Hepatocyte (in vitro differentiated cells): ENCODE measurements at regions not wholly inside any gene's neighbourhood (a gene's known extent, or its start where the extent isn't known, plus 50 kb on each side); places are given as distances from the start of the nearest gene placed in this dataset.

Experiments
- EZH2 ChIP-seq: fragments of 200-600 bp; sonication (generic); IDR thresholded peaks from 2 replicates; pipeline ENCODE4 v1.6.1; 2016; ENCODE audit warnings: antibody characterized with exemption, mild to moderate bottlenecking, borderline replicate concordance
- EZH2phosphoT487 ChIP-seq: fragments of 200-600 bp; sonication (generic); IDR thresholded peaks from one replicate; pipeline ENCODE4 v1.6.1; 2018; ENCODE audit warnings: antibody characterized with exemption, mild to moderate bottlenecking, low read depth, moderate library complexity; ENCODE audit not compliant: unreplicated experiment, severe bottlenecking
- TF ChIP-seq, protein P1 (sequence below): fragments of 200-600 bp; sonication (generic); IDR thresholded peaks from 2 replicates; pipeline ENCODE4 v1.5.1; 2016; ENCODE audit warnings: antibody characterized with exemption, mild to moderate bottlenecking; ENCODE audit not compliant: poor library complexity

GRCh38 chr21:23471877-23472276 is 2135.4 kb downstream of the MRPL39 start:
- TF ChIP-seq, protein P1, sequence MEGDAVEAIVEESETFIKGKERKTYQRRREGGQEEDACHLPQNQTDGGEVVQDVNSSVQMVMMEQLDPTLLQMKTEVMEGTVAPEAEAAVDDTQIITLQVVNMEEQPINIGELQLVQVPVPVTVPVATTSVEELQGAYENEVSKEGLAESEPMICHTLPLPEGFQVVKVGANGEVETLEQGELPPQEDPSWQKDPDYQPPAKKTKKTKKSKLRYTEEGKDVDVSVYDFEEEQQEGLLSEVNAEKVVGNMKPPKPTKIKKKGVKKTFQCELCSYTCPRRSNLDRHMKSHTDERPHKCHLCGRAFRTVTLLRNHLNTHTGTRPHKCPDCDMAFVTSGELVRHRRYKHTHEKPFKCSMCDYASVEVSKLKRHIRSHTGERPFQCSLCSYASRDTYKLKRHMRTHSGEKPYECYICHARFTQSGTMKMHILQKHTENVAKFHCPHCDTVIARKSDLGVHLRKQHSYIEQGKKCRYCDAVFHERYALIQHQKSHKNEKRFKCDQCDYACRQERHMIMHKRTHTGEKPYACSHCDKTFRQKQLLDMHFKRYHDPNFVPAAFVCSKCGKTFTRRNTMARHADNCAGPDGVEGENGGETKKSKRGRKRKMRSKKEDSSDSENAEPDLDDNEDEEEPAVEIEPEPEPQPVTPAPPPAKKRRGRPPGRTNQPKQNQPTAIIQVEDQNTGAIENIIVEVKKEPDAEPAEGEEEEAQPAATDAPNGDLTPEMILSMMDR: no peak
- TF ChIP-seq EZH2phosphoT487: no peak
- TF ChIP-seq EZH2: no peak
